Left lung (tissue), 4 donors: ENCODE measurements at regions not wholly inside any gene's neighbourhood (a gene's known extent, or its start where the extent isn't known, plus 50 kb on each side); places are given as distances from the start of the nearest gene placed in this dataset.
"Not testable (repeated sequence)": the region's sequence is repeated elsewhere in the genome, so short reads cannot be mapped to it uniquely, and the experiment has no call there.

ENCODE experiments used
- ATAC-seq: fragments of 200-7000 bp; cut with Tn5 transposase; one replicate; pipeline ENCODE4 v1.9.1; 2020; ENCODE audit warnings: moderate library complexity
- DNase-seq, 4 donors: peaks; one replicate each; pipeline ENCODE4 v3.0.0-alpha.2; 2013 to 2020
- H3K27ac ChIP-seq, 2 donors: fragments of 200-600 bp; sonication (generic) in 1 of 2; one replicate each; pipeline versions ENCODE4 v1.5.0 to v1.8.0; 2020 to 2021
- H3K27me3 ChIP-seq, 2 donors: fragments of 200-600 bp; sonication (generic) in 1 of 2; one replicate each; pipeline versions ENCODE4 v1.5.0 to v1.8.0; 2020 to 2021
- H3K36me3 ChIP-seq, 2 donors: fragments of 200-600 bp; sonication (generic) in 1 of 2; one replicate each; pipeline versions ENCODE4 v1.5.0 to v1.8.0; 2020 to 2021
- H3K4me1 ChIP-seq, 2 donors: fragments of 200-600 bp; one replicate each; pipeline ENCODE4 v1.8.0; 2021
- H3K4me3 ChIP-seq, 2 donors: fragments of 200-600 bp; sonication (generic) in 1 of 2; one replicate each; pipeline versions ENCODE4 v1.5.0 to v1.8.0; 2020 to 2021; ENCODE audit warnings: mild to moderate bottlenecking in 1 of 2
- H3K9me3 ChIP-seq, 2 donors: fragments of 200-600 bp; sonication (generic) in 1 of 2; one replicate each; pipeline versions ENCODE4 v1.5.0 to v1.8.0; 2020 to 2021
- CTCF ChIP-seq, 2 donors: fragments of 200-600 bp; sonication (generic) in 1 of 2; IDR thresholded peaks; one replicate each; pipeline versions ENCODE4 v1.5.0 to v1.8.0; 2021; ENCODE audit warnings: antibody characterized with exemption in 2 of 2
- intact Hi-C, 2 donors: fragments of 100-400 bp; cut with DNase I; formaldehyde crosslinking; loops; one replicate each; pipeline versions ENCODE4 v1.11.2 to v1.14.2; 2022
- donor health status: DM: no; HTN: yes; CAD: no.
- donor health status: DM: no; HTN: no; CAD: no.

DNA sequence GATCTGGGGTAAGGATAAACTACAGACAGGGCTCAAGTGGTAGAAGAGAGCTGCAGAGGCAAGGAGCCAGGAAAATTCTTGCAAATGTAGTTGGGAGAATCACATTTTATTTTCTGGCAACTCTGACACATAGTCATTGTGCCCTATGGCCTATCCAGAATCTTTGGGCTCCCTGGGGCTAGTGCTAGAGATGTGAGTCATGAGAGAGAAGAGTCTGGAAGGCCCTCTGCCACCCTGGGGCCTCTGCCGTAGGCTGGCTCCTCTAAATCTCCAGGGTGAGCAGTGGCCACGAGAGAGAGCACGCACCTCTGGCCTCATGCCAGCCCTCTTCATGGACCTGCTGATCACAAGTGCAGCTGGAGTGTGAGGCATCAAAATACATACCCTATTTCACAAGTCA, 74.3 kb upstream of the SSBP2 start:
- H3K4me1 ChIP-seq, result peaks cover 0 to 2% of the 10 kb centered on the region in 2 donors
- no peaks in the 10 kb centered on the region for H3K36me3 ChIP-seq
- H3K4me3 ChIP-seq, result no peak overlapping the region
- H3K9me3 ChIP-seq, result no peaks in the 10 kb centered on the region
- DNase-seq (peak in 1 of 4 donors; percentile 61), ATAC-seq (peak; percentile 87)
- intact Hi-C loops, result no loop called here
- no peaks in the 10 kb centered on the region for H3K27me3 ChIP-seq
- no peak overlapping the region for H3K27ac ChIP-seq
- no peak for TF ChIP-seq CTCF (IDR thresholded peaks at IDR 0.05)

DNA sequence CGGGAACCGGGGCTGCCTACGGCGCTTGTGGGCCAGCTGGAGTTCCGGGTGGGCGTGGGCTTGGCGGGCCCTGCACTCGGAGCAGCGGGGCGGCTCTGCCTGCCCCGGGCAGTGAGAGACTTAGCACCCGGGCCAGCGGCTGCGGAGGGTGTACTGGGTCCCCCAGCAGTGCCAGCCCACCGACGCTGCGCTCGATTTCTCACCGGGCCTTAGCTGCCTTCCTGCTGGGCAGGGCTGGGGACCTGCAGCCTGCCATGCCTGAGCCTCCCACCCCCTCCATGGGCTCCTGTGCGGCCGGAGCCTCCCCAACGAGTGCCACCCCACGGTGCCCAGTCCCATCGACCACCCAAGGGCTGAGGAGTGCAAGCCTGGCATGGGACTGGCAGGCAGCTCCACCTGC, 72.8 kb upstream of the SSBP2 start:
- ATAC-seq, result not testable (repeated sequence)

GRCh38 chr5:81820863-81821262, 70.0 kb upstream of the SSBP2 start:
- Histone ChIP-seq H3K9me3 (no peaks in the 10 kb centered on the region), H3K27me3 (no peaks in the 10 kb centered on the region), H3K4me1 (peaks cover 0 to 14% of the 10 kb centered on the region in 2 donors), H3K4me3 (no peak overlapping the region), H3K36me3 (no peaks in the 10 kb centered on the region), H3K27ac (no peak overlapping the region)
- DNase-seq, result no peak
- no peak for TF ChIP-seq CTCF (IDR thresholded peaks at IDR 0.05)
- no peak for ATAC-seq
- intact Hi-C loops, result no loop called here

More for the DNA sequence above, 72.8 kb upstream of the SSBP2 start:
- H3K4me1 ChIP-seq, result peaks cover 0 to 14% of the 10 kb centered on the region in 2 donors
- H3K4me3 ChIP-seq, intact Hi-C loops, H3K36me3 ChIP-seq, H3K27ac ChIP-seq, H3K9me3 ChIP-seq, H3K27me3 ChIP-seq: not testable (repeated sequence)
- peak in 1 of 4 donors; percentile 78 for DNase-seq

DNA sequence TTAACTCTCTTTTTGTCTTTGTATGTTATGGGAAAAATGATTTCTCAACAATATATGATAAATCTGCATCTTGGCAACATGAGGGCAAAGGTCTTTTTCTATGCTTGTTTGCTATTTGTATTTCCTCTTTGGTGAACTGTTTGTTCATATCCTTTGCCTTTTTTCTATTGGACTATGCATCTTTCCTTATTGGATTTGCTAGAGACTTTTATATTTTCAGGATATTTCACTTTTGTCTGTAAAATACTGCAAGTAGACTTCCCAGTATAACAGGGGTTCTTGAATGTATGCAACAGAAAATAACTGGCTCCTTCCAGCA, 69.4 kb upstream of the SSBP2 start:
- H3K36me3 ChIP-seq, result no peaks in the 10 kb centered on the region

GRCh38 chr5:81819556-81820317, 68.8 kb upstream of the SSBP2 start:
- DNase-seq (no peak), ATAC-seq (peak; percentile 39)
- Histone ChIP-seq H3K36me3 (no peaks in the 10 kb centered on the region), H3K4me3 (no peak overlapping the region), H3K27me3 (no peaks in the 10 kb centered on the region), H3K27ac (peak overlapping the region in 1 of 2 donors; percentile 37), H3K9me3 (no peaks in the 10 kb centered on the region), H3K4me1 (peaks cover 0 to 14% of the 10 kb centered on the region in 2 donors)
- no peak for TF ChIP-seq CTCF (IDR thresholded peaks at IDR 0.05)
- intact Hi-C loops, result no loop called here

More for the DNA sequence above, 69.4 kb upstream of the SSBP2 start:
- ATAC-seq (no peak), DNase-seq (no peak)
- no peaks in the 10 kb centered on the region for H3K27me3 ChIP-seq
- no peak overlapping the region for H3K4me3 ChIP-seq
- no peaks in the 10 kb centered on the region for H3K9me3 ChIP-seq
- intact Hi-C loops, result no loop called here
- TF ChIP-seq CTCF (IDR thresholded peaks at IDR 0.05), result no peak
- H3K27ac ChIP-seq, result peak overlapping the region in 1 of 2 donors; percentile 37
- peaks cover 0 to 14% of the 10 kb centered on the region in 2 donors for H3K4me1 ChIP-seq

DNA sequence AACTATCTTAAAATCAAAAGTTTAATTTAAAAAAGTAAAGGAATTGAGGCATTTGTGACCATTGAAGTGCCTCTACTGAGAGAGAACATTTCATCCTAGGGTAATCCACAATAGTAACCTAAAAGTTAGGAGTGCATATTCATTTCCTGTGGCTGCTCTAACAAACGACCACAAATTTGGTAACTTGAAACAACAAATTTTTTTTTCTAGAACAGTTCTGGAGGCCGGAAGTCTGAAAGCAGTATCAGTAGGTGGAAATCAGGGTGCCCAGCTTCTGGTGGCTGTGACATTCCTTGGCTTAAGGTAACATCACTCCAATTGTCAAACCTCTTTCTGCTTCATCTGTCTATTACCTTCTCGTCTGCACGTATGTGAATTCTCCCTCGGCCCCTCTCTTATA, 67.1 kb upstream of the SSBP2 start:
- peak overlapping the region in 1 of 2 donors; percentile 42 for H3K27ac ChIP-seq
- no peaks in the 10 kb centered on the region for H3K27me3 ChIP-seq
- ATAC-seq (no peak), DNase-seq (no peak)
- TF ChIP-seq CTCF (IDR thresholded peaks at IDR 0.05), result no peak
- intact Hi-C loops, result no loop called here
- H3K4me3 ChIP-seq, result no peak overlapping the region
- no peaks in the 10 kb centered on the region for H3K36me3 ChIP-seq
- no peaks in the 10 kb centered on the region for H3K9me3 ChIP-seq
- H3K4me1 ChIP-seq, result peaks cover 0 to 14% of the 10 kb centered on the region in 2 donors
